HepG2 (cell line): ENCODE measurements at regions not wholly inside any gene's neighbourhood (a gene's known extent, or its start where the extent isn't known, plus 50 kb on each side); places are given as distances from the start of the nearest gene placed in this dataset.

Experiments used
- ATAC-seq: fragments of 200-7000 bp; cut with Tn5 transposase; 3 replicates; pipeline ENCODE4 v1.9.1; 2020; ENCODE audit warnings: mild to moderate bottlenecking, moderate library complexity
- BruUV-seq: library from RNA; stranded (reverse); fragments of 400-500 nt; replicated peaks from 2 replicates; lab custom pipeline; 2021; lab: Mats Ljungman, UMichigan
- CTCF ChIA-PET: fragments of 300-600 bp; formaldehyde crosslinking; extraction: SDS; loops from one replicate; lab custom pipeline; 2021; ENCODE audit warnings: low total read pairs, inconsistent platforms, low intra/inter-chr PET ratio; lab: Yijun Ruan, JAX
- POLR2A ChIA-PET: fragments of 350-600 bp; sonication (Branson Sonifier 250); formaldehyde crosslinking; loops from one replicate; lab custom pipeline; 2020; ENCODE audit warnings: antibody characterized with exemption, inconsistent platforms; lab: Yijun Ruan, JAX
- DNase-seq: peaks from one replicate; pipeline ENCODE4 v3.0.0-alpha.2; 2015; ENCODE audit warnings: low spot score
- FAIRE-seq: peaks from 3 replicates; lab custom pipeline; 2011; peaks lifted over from hg19 to GRCh38; lab: Jason Lieb, UNC
- H2AFZ ChIP-seq: one replicate; pipeline ENCODE4 v1.6.1; 2011; ENCODE audit warnings: low read length, inconsistent platforms
- H3K27ac ChIP-seq: fragments of 300-600 bp; 3 replicates; pipeline ENCODE4 v1.8.0; 2011; ENCODE audit warnings: mixed run types, mild to moderate bottlenecking, mixed read lengths, low read length, inconsistent platforms; ENCODE audit not compliant: insufficient read depth; ENCODE audit errors: extremely low read length
- H3K27me3 ChIP-seq, 2 experiments: fragments of 200-600 bp in 1 of 2; 2 replicates in 1 of 2; 3 replicates in 1 of 2; pipeline versions ENCODE4 v1.6.0 to v1.8.0; 2011; ENCODE audit warnings: low read length in 2 of 2, mild to moderate bottlenecking in 2 of 2, moderate library complexity in 2 of 2, inconsistent platforms in 1 of 2; ENCODE audit not compliant: insufficient read depth in 2 of 2, control insufficient read depth in 1 of 2
- H3K36me3 ChIP-seq, 2 experiments: fragments of 200-600 bp in 1 of 2; replicated peaks in 1 of 2; 2 replicates in 1 of 2; 3 replicates in 1 of 2; pipeline versions ENCODE4 v1.5.1 to v1.8.0; 2011; ENCODE audit warnings: low read length in 2 of 2, inconsistent platforms in 1 of 2; ENCODE audit not compliant: insufficient read depth in 2 of 2, control insufficient read depth in 1 of 2
- H3K4me1 ChIP-seq: 2 replicates; pipeline ENCODE4 v1.5.1; 2012; ENCODE audit warnings: low read length, inconsistent platforms; ENCODE audit not compliant: insufficient read depth
- H3K4me2 ChIP-seq: 2 replicates; pipeline ENCODE4 v1.6.0; 2011; ENCODE audit warnings: low read depth, low read length, inconsistent platforms
- H3K4me3 ChIP-seq, 3 experiments: fragments of 200-600 bp in 1 of 3; sonication (generic), shearing (Covaris generic) in 1 of 3; replicated peaks in 1 of 3; 2 replicates each; pipeline ENCODE4 v1.5.1; 2011 to 2016; ENCODE audit warnings: low read length in 3 of 3, inconsistent platforms in 2 of 3, low read depth in 2 of 3, mild to moderate bottlenecking in 2 of 3, control low read depth in 1 of 3, mixed read lengths in 1 of 3; ENCODE audit not compliant: insufficient read depth in 1 of 3
- H3K79me2 ChIP-seq: one replicate; pipeline ENCODE4 v1.6.1; 2011; ENCODE audit warnings: low read length, inconsistent platforms; ENCODE audit not compliant: insufficient read depth
- H3K9ac ChIP-seq: 2 replicates; pipeline ENCODE4 v1.6.0; 2011; ENCODE audit warnings: mild to moderate bottlenecking, low read depth, low read length, inconsistent platforms; ENCODE audit not compliant: insufficient read depth
- H3K9me3 ChIP-seq: 2 replicates; pipeline ENCODE4 v1.5.1; 2012; ENCODE audit warnings: mild to moderate bottlenecking, low read length
- H4K20me1 ChIP-seq: 2 replicates; pipeline ENCODE4 v1.6.0; 2011; ENCODE audit warnings: inconsistent platforms, mild to moderate bottlenecking, low read length, moderate library complexity; ENCODE audit not compliant: insufficient read depth
- HOXD1 ChIP-seq: sonication (generic); formaldehyde crosslinking; IDR thresholded peaks from 2 replicates; pipeline ENCODE4 v1.5.0; 2020; ENCODE audit warnings: missing genetic modification reagents
- KMT2A ChIP-seq: sonication (generic); formaldehyde crosslinking; IDR thresholded peaks from 2 replicates; pipeline ENCODE4 v1.4.0; 2020; ENCODE audit warnings: missing genetic modification reagents
- PAF1 ChIP-seq: IDR thresholded peaks from 2 replicates; pipeline ENCODE4 v1.6.1; 2016; ENCODE audit warnings: missing genetic modification reagents, missing compliant biosample characterization
- ZNF333 ChIP-seq: sonication (generic); formaldehyde crosslinking; IDR thresholded peaks from 2 replicates; pipeline ENCODE4 v1.4.0; 2020; ENCODE audit warnings: mild to moderate bottlenecking, missing genetic modification reagents, borderline replicate concordance
- ZNF33A ChIP-seq: sonication (generic); formaldehyde crosslinking; IDR thresholded peaks from 2 replicates; pipeline ENCODE4 v1.5.1; 2020; ENCODE audit warnings: missing genetic modification reagents, mild to moderate bottlenecking, moderate library complexity, borderline replicate concordance
- ZNF773 ChIP-seq: sonication (generic); formaldehyde crosslinking; IDR thresholded peaks from 2 replicates; pipeline ENCODE4 v1.4.0; 2020; ENCODE audit warnings: missing genetic modification reagents, borderline replicate concordance
- ZNF781 ChIP-seq: sonication (generic); formaldehyde crosslinking; IDR thresholded peaks from 2 replicates; pipeline ENCODE4 v1.5.1; 2020; ENCODE audit warnings: borderline replicate concordance, mild to moderate bottlenecking, missing genetic modification reagents; ENCODE audit errors: not compliant biosample characterization
- WGBS: methylation state at CpG from one replicate; pipeline ENCODE4 v1.1.6; 2017; ENCODE audit warnings: low lambda C conversion rate; 5-methylcytosine and 5-hydroxymethylcytosine counted together
- in situ Hi-C: cut with HindIII; loops from 2 replicates; pipeline ENCODE4 v1.10.0; 2017; ENCODE audit warnings: low pct_unique_long_range_greater_than_20kb; ENCODE audit not compliant: extremely low pct_ligation_motif_present
- intact Hi-C: fragments of 100-400 bp; cut with micrococcal nuclease; formaldehyde crosslinking; loops from one replicate; pipeline ENCODE4 v1.10.0; 2022; ENCODE audit not compliant: unreplicated experiment
- TF ChIP-seq, protein P1 (sequence below): sonication (generic); formaldehyde crosslinking; IDR thresholded peaks from 2 replicates; pipeline ENCODE4 v1.4.0; 2020; ENCODE audit warnings: missing genetic modification reagents, mild to moderate bottlenecking, borderline replicate concordance
- TF ChIP-seq, protein P2 (sequence below): IDR thresholded peaks from 2 replicates; pipeline ENCODE4 v1.6.1; 2018; ENCODE audit warnings: missing genetic modification reagents
- TF ChIP-seq, protein P3 (sequence below): sonication (generic); formaldehyde crosslinking; IDR thresholded peaks from 2 replicates; pipeline ENCODE4 v1.4.0; 2020; ENCODE audit warnings: mild to moderate bottlenecking, missing genetic modification reagents
- TF ChIP-seq, protein P4 (sequence below): sonication (generic); formaldehyde crosslinking; IDR thresholded peaks from 2 replicates; pipeline ENCODE4 v1.4.0; 2020; ENCODE audit warnings: missing genetic modification reagents; ENCODE audit errors: not compliant biosample characterization
- TF ChIP-seq, protein P5 (sequence below): sonication (generic); formaldehyde crosslinking; IDR thresholded peaks from 2 replicates; pipeline ENCODE4 v1.5.0; 2020; ENCODE audit warnings: mild to moderate bottlenecking, missing genetic modification reagents

DNA sequence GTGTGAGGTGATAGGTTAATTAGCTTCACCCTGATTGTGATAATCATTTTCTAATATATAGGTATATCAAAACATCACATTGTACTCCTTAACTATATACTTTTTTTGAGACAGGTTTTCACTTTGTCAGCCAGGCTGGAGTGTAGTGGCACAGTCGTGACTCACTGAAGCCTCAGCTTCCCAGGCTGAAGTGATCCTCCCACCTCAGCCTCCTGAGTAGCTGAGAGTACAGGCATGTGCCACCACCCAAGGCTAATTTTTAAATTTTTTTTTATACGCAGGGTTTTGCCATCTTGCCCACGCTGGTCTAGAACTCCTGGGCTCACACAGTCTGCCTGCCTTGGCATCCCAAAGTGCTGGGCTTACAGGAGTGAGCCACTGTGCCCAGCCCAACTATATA is 455.3 kb upstream of the MAF start:
- H3K9me3 ChIP-seq: no peaks in the 10 kb centered on the region
- ATAC-seq (no peak), FAIRE-seq (no peak), DNase-seq (no peak)
- no peaks in the 10 kb centered on the region for H3K79me2 ChIP-seq
- no peaks in the 10 kb centered on the region for H4K20me1 ChIP-seq
- ChIA-PET CTCF (no interaction called here), POLR2A (no interaction called here)
- intact Hi-C loops: no loop called here
- 13% methylated on average over 3 of the region's 3 CpGs for WGBS
- no peak overlapping the region for H3K9ac ChIP-seq
- H3K36me3 ChIP-seq: no peaks in the 10 kb centered on the region
- H3K27me3 ChIP-seq: no peaks in the 10 kb centered on the region; a peak in 1 of 5 replicates
- no peak overlapping the region for H2AFZ ChIP-seq
- in situ Hi-C loops: no loop called here
- no TSS peak for BruUV-seq
- H3K4me3 ChIP-seq: no peak overlapping the region
- H3K4me2 ChIP-seq: no peak overlapping the region
- no peak overlapping the region for H3K27ac ChIP-seq
- no peaks in the 10 kb centered on the region for H3K4me1 ChIP-seq
- TF ChIP-seq, protein P1, sequence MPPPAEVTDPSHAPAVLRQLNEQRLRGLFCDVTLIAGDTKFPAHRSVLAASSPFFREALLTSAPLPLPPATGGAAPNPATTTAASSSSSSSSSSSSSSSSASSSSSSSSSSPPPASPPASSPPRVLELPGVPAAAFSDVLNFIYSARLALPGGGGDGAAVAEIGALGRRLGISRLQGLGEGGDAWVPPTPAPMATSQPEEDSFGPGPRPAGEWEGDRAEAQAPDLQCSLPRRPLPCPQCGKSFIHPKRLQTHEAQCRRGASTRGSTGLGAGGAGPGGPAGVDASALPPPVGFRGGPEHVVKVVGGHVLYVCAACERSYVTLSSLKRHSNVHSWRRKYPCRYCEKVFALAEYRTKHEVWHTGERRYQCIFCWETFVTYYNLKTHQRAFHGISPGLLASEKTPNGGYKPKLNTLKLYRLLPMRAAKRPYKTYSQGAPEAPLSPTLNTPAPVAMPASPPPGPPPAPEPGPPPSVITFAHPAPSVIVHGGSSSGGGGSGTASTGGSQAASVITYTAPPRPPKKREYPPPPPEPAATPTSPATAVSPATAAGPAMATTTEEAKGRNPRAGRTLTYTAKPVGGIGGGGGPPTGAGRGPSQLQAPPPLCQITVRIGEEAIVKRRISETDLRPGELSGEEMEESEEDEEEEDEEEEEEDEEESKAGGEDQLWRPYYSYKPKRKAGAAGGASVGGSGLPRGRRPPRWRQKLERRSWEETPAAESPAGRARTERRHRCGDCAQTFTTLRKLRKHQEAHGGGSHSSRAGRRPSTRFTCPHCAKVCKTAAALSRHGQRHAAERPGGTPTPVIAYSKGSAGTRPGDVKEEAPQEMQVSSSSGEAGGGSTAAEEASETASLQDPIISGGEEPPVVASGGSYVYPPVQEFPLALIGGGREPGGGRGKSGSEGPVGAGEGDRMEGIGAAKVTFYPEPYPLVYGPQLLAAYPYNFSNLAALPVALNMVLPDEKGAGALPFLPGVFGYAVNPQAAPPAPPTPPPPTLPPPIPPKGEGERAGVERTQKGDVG (CRISPR knock-in tag): no peak
- TF ChIP-seq ZNF333 (CRISPR knock-in tag): no peak
- TF ChIP-seq ZNF781 (CRISPR knock-in tag): no peak
- TF ChIP-seq, protein P2, sequence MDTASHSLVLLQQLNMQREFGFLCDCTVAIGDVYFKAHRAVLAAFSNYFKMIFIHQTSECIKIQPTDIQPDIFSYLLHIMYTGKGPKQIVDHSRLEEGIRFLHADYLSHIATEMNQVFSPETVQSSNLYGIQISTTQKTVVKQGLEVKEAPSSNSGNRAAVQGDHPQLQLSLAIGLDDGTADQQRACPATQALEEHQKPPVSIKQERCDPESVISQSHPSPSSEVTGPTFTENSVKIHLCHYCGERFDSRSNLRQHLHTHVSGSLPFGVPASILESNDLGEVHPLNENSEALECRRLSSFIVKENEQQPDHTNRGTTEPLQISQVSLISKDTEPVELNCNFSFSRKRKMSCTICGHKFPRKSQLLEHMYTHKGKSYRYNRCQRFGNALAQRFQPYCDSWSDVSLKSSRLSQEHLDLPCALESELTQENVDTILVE (CRISPR knock-in tag): no peak
- TF ChIP-seq HOXD1: no peak
- TF ChIP-seq, protein P3, sequence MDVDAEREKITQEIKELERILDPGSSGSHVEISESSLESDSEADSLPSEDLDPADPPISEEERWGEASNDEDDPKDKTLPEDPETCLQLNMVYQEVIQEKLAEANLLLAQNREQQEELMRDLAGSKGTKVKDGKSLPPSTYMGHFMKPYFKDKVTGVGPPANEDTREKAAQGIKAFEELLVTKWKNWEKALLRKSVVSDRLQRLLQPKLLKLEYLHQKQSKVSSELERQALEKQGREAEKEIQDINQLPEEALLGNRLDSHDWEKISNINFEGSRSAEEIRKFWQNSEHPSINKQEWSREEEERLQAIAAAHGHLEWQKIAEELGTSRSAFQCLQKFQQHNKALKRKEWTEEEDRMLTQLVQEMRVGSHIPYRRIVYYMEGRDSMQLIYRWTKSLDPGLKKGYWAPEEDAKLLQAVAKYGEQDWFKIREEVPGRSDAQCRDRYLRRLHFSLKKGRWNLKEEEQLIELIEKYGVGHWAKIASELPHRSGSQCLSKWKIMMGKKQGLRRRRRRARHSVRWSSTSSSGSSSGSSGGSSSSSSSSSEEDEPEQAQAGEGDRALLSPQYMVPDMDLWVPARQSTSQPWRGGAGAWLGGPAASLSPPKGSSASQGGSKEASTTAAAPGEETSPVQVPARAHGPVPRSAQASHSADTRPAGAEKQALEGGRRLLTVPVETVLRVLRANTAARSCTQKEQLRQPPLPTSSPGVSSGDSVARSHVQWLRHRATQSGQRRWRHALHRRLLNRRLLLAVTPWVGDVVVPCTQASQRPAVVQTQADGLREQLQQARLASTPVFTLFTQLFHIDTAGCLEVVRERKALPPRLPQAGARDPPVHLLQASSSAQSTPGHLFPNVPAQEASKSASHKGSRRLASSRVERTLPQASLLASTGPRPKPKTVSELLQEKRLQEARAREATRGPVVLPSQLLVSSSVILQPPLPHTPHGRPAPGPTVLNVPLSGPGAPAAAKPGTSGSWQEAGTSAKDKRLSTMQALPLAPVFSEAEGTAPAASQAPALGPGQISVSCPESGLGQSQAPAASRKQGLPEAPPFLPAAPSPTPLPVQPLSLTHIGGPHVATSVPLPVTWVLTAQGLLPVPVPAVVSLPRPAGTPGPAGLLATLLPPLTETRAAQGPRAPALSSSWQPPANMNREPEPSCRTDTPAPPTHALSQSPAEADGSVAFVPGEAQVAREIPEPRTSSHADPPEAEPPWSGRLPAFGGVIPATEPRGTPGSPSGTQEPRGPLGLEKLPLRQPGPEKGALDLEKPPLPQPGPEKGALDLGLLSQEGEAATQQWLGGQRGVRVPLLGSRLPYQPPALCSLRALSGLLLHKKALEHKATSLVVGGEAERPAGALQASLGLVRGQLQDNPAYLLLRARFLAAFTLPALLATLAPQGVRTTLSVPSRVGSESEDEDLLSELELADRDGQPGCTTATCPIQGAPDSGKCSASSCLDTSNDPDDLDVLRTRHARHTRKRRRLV (CRISPR knock-in tag): no peak
- TF ChIP-seq, protein P4, sequence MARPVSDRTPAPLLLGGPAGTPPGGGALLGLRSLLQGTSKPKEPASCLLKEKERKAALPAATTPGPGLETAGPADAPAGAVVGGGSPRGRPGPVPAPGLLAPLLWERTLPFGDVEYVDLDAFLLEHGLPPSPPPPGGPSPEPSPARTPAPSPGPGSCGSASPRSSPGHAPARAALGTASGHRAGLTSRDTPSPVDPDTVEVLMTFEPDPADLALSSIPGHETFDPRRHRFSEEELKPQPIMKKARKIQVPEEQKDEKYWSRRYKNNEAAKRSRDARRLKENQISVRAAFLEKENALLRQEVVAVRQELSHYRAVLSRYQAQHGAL: no peak
- no peak for TF ChIP-seq PAF1 (CRISPR knock-in tag)
- TF ChIP-seq ZNF33A: no peak
- TF ChIP-seq ZNF773 (CRISPR knock-in tag): no peak
- no peak for TF ChIP-seq KMT2A (CRISPR knock-in tag)
- TF ChIP-seq, protein P5, sequence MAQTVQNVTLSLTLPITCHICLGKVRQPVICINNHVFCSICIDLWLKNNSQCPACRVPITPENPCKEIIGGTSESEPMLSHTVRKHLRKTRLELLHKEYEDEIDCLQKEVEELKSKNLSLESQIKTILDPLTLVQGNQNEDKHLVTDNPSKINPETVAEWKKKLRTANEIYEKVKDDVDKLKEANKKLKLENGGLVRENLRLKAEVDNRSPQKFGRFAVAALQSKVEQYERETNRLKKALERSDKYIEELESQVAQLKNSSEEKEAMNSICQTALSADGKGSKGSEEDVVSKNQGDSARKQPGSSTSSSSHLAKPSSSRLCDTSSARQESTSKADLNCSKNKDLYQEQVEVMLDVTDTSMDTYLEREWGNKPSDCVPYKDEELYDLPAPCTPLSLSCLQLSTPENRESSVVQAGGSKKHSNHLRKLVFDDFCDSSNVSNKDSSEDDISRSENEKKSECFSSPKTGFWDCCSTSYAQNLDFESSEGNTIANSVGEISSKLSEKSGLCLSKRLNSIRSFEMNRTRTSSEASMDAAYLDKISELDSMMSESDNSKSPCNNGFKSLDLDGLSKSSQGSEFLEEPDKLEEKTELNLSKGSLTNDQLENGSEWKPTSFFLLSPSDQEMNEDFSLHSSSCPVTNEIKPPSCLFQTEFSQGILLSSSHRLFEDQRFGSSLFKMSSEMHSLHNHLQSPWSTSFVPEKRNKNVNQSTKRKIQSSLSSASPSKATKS (CRISPR knock-in tag): no peak
